ENCODE measurements at regions not wholly inside any gene's neighbourhood (a gene's known extent, or its start where the extent isn't known, plus 50 kb on each side); places are given as distances from the start of the nearest gene placed in this dataset.

GRCh38 chr13:58843071-58843470 is 1211.5 kb downstream of the PCDH17 start:
- Histone ChIP-seq H3K27me3 (no peaks in the 10 kb centered on the region), H3K36me3 (no peaks in the 10 kb centered on the region), H3K4me3 (no peak overlapping the region), H3K27ac (no peak overlapping the region), H3K9me3 (peaks cover 0 to 5% (median 0%) of the 10 kb centered on the region in 4 donors), H3K4me1 (no peaks in the 10 kb centered on the region)
- DNase-seq = no peak
- 88 to 89% methylated on average over 6 of the region's 6 CpGs for WGBS, 2 donors
- no peak for TF ChIP-seq CTCF (IDR thresholded peaks at IDR 0.05)
- no peak for TF ChIP-seq POLR2AphosphoS5 (IDR thresholded peaks at IDR 0.05)
- intact Hi-C loops (cut with DNase I) = no loop called here

GRCh38 chr13:58843567-58843966 is 1212.0 kb downstream of the PCDH17 start:
- H3K36me3 ChIP-seq = no peaks in the 10 kb centered on the region
- peaks cover 0 to 5% (median 0%) of the 10 kb centered on the region in 4 donors for H3K9me3 ChIP-seq
- DNase-seq = no peak
- no peaks in the 10 kb centered on the region for H3K27me3 ChIP-seq
- H3K27ac ChIP-seq = no peak overlapping the region
- no peaks in the 10 kb centered on the region for H3K4me1 ChIP-seq
- TF ChIP-seq POLR2AphosphoS5 (IDR thresholded peaks at IDR 0.05) = no peak
- no peak for TF ChIP-seq POLR2A (IDR thresholded peaks at IDR 0.05)
- no peak for TF ChIP-seq EP300 (IDR thresholded peaks at IDR 0.05)
- TF ChIP-seq CTCF (IDR thresholded peaks at IDR 0.05) = no peak
- no peak overlapping the region for H3K4me3 ChIP-seq
- intact Hi-C loops (cut with DNase I) = no loop called here
- 80 to 92% methylated on average over 6 of the region's 6 CpGs for WGBS, 2 donors

- Histone ChIP-seq H3K36me3 (no peaks in the 10 kb centered on the region), H3K27ac (no peak overlapping the region), H3K4me3 (no peak overlapping the region), H3K9me3 (peaks cover 0 to 5% (median 0%) of the 10 kb centered on the region in 4 donors), H3K4me1 (no peaks in the 10 kb centered on the region), H3K27me3 (no peaks in the 10 kb centered on the region)
- no peak for DNase-seq
- intact Hi-C loops (cut with DNase I) = no loop called here
- TF ChIP-seq POLR2AphosphoS5 (IDR thresholded peaks at IDR 0.05) = no peak
- TF ChIP-seq POLR2A (IDR thresholded peaks at IDR 0.05) = no peak
- TF ChIP-seq EP300 (IDR thresholded peaks at IDR 0.05) = no peak
- no peak for TF ChIP-seq CTCF (IDR thresholded peaks at IDR 0.05)
Observed at GRCh38 chr13:58850161-58850560, 1218.6 kb downstream of the PCDH17 start.

GRCh38 chr13:58852076-58852475 is 1220.5 kb downstream of the PCDH17 start:
- Histone ChIP-seq H3K9me3 (peaks cover 0 to 4% (median 0%) of the 10 kb centered on the region in 4 donors), H3K4me3 (no peak overlapping the region), H3K27me3 (no peaks in the 10 kb centered on the region), H3K4me1 (no peaks in the 10 kb centered on the region), H3K27ac (no peak overlapping the region), H3K36me3 (no peaks in the 10 kb centered on the region)
- WGBS, 2 donors = 1 to 42% methylated on average over 1 of the region's 1 CpG
- no peak for DNase-seq
- TF ChIP-seq POLR2A (IDR thresholded peaks at IDR 0.05) = no peak
- no peak for TF ChIP-seq CTCF (IDR thresholded peaks at IDR 0.05)
- no peak for TF ChIP-seq POLR2AphosphoS5 (IDR thresholded peaks at IDR 0.05)
- no peak for TF ChIP-seq EP300 (IDR thresholded peaks at IDR 0.05)
- intact Hi-C loops (cut with DNase I) = no loop called here

- no peak for DNase-seq
- Histone ChIP-seq H3K27me3 (no peaks in the 10 kb centered on the region), H3K9me3 (no peaks in the 10 kb centered on the region), H3K36me3 (no peaks in the 10 kb centered on the region), H3K4me3 (no peak overlapping the region), H3K4me1 (no peaks in the 10 kb centered on the region), H3K27ac (no peak overlapping the region)
- no peak for TF ChIP-seq POLR2A (IDR thresholded peaks at IDR 0.05)
- no peak for TF ChIP-seq CTCF (IDR thresholded peaks at IDR 0.05)
- no peak for TF ChIP-seq EP300 (IDR thresholded peaks at IDR 0.05)
- no peak for TF ChIP-seq POLR2AphosphoS5 (IDR thresholded peaks at IDR 0.05)
- intact Hi-C loops (cut with DNase I) = no loop called here
- WGBS, 2 donors = 24 to 49% methylated on average over 1 of the region's 1 CpG
Observed at GRCh38 chr13:58855283-58855682, 1223.7 kb downstream of the PCDH17 start.

Measured in sigmoid colon (tissue), 6 donors.